Ishikawa (cell line): ENCODE measurements at regions not wholly inside any gene's neighbourhood (a gene's known extent, or its start where the extent isn't known, plus 50 kb on each side); places are given as distances from the start of the nearest gene placed in this dataset.

Experiments
- CEBPB ChIP-seq: IDR thresholded peaks from 2 replicates; pipeline ENCODE4 v1.6.1; 2012
- CREB1 ChIP-seq: IDR thresholded peaks from 2 replicates; pipeline ENCODE4 v1.6.1; 2012; ENCODE audit warnings: low read depth
- EGR1 ChIP-seq: IDR thresholded peaks from 2 replicates; pipeline ENCODE4 v1.6.1; 2012
- EP300 ChIP-seq: IDR thresholded peaks from 2 replicates; pipeline ENCODE4 v1.6.1; 2012; ENCODE audit warnings: borderline replicate concordance
- FOXM1 ChIP-seq: IDR thresholded peaks from 2 replicates; pipeline ENCODE4 v1.6.1; 2012; ENCODE audit warnings: low read depth, borderline replicate concordance
- NFIC ChIP-seq: IDR thresholded peaks from 2 replicates; pipeline ENCODE4 v1.6.1; 2012
- RAD21 ChIP-seq: IDR thresholded peaks from 2 replicates; pipeline ENCODE4 v1.6.1; 2012; ENCODE audit warnings: low read depth
- TAF1 ChIP-seq: IDR thresholded peaks from 2 replicates; pipeline ENCODE4 v1.6.1; 2012; ENCODE audit warnings: low read depth, mild to moderate bottlenecking
- TCF12 ChIP-seq: IDR thresholded peaks from 2 replicates; pipeline ENCODE4 v1.6.1; 2012; ENCODE audit warnings: low read depth
- TEAD4 ChIP-seq: IDR thresholded peaks from 2 replicates; pipeline ENCODE4 v1.6.1; 2012
- YY1 ChIP-seq: IDR thresholded peaks from 2 replicates; pipeline ENCODE4 v1.6.1; 2012; ENCODE audit warnings: low read depth
- ZBTB7A ChIP-seq: IDR thresholded peaks from 2 replicates; pipeline ENCODE4 v1.6.1; 2012; ENCODE audit warnings: low read depth
- TF ChIP-seq, protein P1 (sequence below): IDR thresholded peaks from 2 replicates; pipeline ENCODE4 v1.6.1; 2012; ENCODE audit warnings: low read depth, mild to moderate bottlenecking
- TF ChIP-seq, protein P2 (sequence below): IDR thresholded peaks from 2 replicates; pipeline ENCODE4 v1.6.1; 2012
- TF ChIP-seq, protein P3 (sequence below): IDR thresholded peaks from 2 replicates; pipeline ENCODE4 v1.6.1; 2012

DNA sequence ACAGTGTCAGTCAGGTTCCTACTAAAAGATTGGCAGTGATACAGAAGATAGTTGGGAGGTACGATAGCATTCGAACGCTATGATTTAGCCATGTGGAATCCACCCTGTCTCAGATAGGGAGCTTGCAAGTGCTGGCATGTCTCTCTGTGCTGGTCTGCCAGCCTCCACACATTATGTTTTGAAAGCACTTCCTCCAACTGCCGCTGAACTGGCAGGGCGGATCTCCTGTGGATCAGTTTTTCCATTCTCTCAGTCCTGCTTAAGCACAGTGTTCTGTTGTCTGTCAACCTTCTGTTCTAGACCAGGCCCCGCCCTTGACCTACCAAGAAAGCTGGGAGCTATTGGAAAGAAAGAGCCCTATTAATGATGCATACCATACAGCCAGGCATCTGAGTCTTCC lies 65.5 kb upstream of the PALMD start:
- TF ChIP-seq, protein P1, sequence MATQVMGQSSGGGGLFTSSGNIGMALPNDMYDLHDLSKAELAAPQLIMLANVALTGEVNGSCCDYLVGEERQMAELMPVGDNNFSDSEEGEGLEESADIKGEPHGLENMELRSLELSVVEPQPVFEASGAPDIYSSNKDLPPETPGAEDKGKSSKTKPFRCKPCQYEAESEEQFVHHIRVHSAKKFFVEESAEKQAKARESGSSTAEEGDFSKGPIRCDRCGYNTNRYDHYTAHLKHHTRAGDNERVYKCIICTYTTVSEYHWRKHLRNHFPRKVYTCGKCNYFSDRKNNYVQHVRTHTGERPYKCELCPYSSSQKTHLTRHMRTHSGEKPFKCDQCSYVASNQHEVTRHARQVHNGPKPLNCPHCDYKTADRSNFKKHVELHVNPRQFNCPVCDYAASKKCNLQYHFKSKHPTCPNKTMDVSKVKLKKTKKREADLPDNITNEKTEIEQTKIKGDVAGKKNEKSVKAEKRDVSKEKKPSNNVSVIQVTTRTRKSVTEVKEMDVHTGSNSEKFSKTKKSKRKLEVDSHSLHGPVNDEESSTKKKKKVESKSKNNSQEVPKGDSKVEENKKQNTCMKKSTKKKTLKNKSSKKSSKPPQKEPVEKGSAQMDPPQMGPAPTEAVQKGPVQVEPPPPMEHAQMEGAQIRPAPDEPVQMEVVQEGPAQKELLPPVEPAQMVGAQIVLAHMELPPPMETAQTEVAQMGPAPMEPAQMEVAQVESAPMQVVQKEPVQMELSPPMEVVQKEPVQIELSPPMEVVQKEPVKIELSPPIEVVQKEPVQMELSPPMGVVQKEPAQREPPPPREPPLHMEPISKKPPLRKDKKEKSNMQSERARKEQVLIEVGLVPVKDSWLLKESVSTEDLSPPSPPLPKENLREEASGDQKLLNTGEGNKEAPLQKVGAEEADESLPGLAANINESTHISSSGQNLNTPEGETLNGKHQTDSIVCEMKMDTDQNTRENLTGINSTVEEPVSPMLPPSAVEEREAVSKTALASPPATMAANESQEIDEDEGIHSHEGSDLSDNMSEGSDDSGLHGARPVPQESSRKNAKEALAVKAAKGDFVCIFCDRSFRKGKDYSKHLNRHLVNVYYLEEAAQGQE = no peak
- no peak for TF ChIP-seq TEAD4
- no peak for TF ChIP-seq FOXM1
- TF ChIP-seq TAF1 = no peak
- no peak for TF ChIP-seq CREB1
- TF ChIP-seq YY1 = no peak
- TF ChIP-seq NFIC = no peak
- TF ChIP-seq CEBPB = no peak
- TF ChIP-seq, protein P2, sequence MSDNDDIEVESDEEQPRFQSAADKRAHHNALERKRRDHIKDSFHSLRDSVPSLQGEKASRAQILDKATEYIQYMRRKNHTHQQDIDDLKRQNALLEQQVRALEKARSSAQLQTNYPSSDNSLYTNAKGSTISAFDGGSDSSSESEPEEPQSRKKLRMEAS = no peak
- TF ChIP-seq EP300 = no peak
- TF ChIP-seq ZBTB7A = no peak
- no peak for TF ChIP-seq RAD21
- TF ChIP-seq TCF12 = no peak
- TF ChIP-seq, protein P3, sequence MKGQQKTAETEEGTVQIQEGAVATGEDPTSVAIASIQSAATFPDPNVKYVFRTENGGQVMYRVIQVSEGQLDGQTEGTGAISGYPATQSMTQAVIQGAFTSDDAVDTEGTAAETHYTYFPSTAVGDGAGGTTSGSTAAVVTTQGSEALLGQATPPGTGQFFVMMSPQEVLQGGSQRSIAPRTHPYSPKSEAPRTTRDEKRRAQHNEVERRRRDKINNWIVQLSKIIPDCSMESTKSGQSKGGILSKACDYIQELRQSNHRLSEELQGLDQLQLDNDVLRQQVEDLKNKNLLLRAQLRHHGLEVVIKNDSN = no peak

DNA sequence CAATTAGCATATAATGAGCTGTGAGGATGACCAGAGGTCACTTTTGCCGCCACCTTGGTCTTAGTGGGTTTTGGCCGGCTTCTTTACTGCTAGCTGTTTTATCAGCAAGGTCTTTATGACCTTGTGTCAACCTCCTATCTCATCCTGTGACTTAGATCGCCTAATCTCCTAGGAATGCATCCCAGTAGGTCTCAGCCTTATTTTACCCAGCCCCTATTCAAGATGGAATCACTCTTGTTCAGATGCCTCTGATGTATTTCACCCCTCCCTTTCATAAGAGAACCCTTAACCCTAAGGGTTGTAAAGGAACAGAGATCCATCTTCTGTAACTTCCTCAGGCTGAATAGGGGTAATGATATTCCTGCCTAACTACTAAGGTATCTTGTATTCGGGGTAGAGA lies 58.9 kb upstream of the PALMD start:
- TF ChIP-seq TCF12 (no peak), FOXM1 (no peak), ZBTB7A (no peak), TAF1 (no peak), EGR1 (no peak), CREB1 (no peak), YY1 (no peak), EP300 (no peak)
- TF ChIP-seq, protein P2 = no peak
- TF ChIP-seq, protein P3 = no peak
- TF ChIP-seq, protein P1 = no peak

DNA sequence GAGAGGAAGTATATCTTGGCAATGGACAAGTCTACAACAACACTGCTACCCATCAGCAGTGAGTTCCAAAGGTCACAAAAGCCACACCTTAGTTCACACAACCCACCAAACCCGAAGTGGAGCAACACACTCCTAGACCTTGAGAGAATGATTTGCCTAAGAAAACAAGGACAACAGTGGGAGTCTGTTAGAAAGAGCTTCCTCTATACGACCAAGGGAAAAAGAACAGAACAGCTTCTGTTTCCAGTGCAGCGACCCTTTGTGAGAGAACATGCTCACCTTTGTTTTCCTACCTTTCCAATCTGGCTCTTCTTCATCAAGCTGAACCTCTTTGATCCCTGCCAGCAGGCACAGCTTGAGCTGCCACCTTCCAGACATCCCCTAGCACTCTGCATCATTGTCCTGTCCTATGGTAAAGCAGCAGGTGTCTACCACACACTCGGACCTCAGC lies 56.7 kb upstream of the PALMD start:
- TF ChIP-seq TEAD4 (no peak), EP300 (no peak), NFIC (no peak), TCF12 (no peak), CEBPB (no peak), CREB1 (no peak), EGR1 (no peak), YY1 (no peak), FOXM1 (no peak), ZBTB7A (no peak), RAD21 (no peak), TAF1 (no peak)
- TF ChIP-seq, protein P2 = no peak
- TF ChIP-seq, protein P1 = no peak
- TF ChIP-seq, protein P3 = no peak

DNA sequence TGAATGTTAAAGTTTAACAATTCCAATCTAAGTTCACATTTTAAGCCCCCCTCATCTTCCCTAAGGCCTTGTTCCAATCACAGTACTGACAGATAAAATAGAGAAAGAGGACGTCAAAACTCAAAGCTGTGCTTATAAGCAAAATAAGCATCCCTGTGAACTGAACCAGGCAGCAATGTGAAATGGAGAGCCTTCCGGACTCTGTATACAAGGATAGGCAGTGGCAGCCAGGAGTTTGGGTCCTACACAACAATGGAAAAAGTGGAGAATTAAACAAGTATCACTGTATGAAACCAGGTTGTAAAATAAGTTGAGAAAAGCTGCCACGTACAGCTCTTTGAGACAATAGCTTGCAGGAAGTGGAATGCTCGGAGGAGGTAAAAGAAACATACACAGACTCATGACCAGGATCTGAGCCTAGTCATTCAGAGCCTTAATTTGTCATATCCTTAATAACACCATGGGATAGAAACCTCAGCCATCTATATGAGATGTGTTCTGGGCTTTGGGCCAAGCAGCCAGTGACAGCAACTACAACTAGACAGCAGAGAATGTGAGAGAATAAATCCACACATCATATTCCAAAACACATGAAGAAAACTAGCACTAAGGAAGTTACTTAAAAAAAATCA lies 55.2 kb upstream of the PALMD start:
- TF ChIP-seq YY1 (no peak), NFIC (peak; percentile 22; the same call in 1 of the 2 replicates)
